HG02588 (cell line): ENCODE measurements at regions not wholly inside any gene's neighbourhood (a gene's known extent, or its start where the extent isn't known, plus 50 kb on each side); places are given as distances from the start of the nearest gene placed in this dataset.
"Not testable (repeated sequence)": the region's sequence is repeated elsewhere in the genome, so short reads cannot be mapped to it uniquely, and the experiment has no call there.

ENCODE experiments used
- ATAC-seq: cut with Tn5 transposase; IDR thresholded peaks from one replicate; pipeline ENCODE4 v1.9.1; 2021; ENCODE audit warnings: mild to moderate bottlenecking, moderate library complexity; ENCODE audit not compliant: unreplicated experiment

GRCh38 chr4:154035341-154035740, 246.5 kb upstream of the SFRP2 start:
- ATAC-seq, result no peak

DNA sequence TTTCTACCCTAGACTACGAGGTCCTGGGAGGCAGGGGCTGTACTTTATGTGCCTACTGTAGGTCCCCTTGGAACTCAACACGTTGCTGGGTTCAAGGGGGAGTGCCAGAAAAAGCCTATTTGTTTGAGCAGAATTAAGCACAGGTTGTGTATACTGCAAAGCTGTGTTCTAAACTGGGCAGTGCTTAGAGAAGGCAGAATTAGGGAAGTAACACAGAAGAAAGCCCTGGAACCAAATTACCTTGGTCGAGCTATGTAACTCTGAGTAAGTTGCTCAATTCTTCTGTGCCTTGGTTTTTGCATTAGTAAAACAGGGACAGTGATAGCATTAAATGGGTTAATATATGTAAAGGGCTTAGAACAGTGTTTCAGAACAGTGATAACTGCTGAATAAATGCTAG, 245.0 kb upstream of the SFRP2 start:
- ATAC-seq, result no peak

DNA sequence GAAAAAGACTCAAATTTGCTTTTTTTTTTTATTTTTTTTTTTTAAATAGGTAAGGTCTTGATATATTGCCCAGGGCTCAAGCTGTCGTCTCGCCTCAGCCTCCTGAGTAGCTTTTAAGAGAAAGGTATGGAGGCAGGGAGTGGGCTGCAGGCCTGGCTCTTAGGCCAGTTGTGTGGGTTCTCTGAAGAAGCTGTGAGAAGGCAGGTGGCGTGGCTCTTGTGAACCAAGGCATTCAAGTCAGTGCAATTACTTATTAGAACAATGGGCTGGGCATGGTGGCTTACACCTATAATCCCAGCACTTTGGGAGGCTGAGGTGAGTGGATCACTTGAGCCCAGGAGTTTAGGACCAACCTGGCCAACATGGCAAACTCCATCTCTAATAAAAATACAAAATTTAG, 244.0 kb upstream of the SFRP2 start:
- no peak for ATAC-seq

GRCh38 chr4:154030746-154031145, 241.9 kb upstream of the SFRP2 start:
- no peak for ATAC-seq

- ATAC-seq, result no peak
Measured at GRCh38 chr4:154030152-154030551, 241.3 kb upstream of the SFRP2 start.

DNA sequence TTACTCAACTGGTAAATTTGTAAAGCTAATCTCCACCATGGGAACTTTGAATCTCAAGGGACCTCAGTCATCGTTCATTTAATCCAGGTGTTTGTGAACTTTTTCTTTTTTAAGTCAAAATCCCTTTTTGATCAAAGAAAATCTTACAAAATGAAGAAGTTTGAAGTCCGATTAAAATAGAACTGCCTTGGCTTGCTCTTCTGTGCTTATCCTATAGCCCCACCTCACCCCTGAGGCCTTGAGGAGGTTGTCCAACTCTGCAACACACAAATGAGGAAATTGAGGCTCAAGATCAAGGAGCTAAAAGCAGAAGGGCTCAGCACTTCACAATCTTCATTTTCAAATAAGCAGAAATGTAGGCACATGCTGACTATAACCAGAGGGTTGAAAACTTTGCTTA, 240.3 kb upstream of the SFRP2 start:
- ATAC-seq, result no peak

GRCh38 chr4:154025110-154025509, 236.2 kb upstream of the SFRP2 start:
- no peak for ATAC-seq

- ATAC-seq, result no peak
Measured at GRCh38 chr4:154024097-154024694, 235.3 kb upstream of the SFRP2 start.

- ATAC-seq, result not testable (repeated sequence)
Measured at GRCh38 chr4:154023671-154024070, 234.8 kb upstream of the SFRP2 start.

DNA sequence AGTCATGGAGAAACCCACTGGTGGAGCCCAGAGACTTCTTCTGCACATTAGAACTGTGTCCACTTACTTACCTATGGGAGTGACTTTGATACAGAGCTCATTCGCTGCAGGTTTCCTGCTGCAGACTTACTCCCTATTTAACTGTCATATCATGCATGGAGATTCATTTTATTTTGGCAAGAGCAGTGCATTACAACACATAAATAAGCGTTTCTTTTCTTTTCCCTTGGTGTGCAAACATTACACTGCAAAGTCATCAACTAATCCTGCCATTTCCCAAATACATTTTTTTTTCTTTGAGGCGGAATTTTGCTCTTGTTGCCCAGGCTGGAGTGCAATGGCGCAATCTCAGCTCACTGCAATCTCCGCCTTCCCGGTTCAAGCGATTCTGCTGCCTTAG, 230.9 kb upstream of the SFRP2 start:
- ATAC-seq, result no peak

GRCh38 chr4:154018659-154019058, 229.8 kb upstream of the SFRP2 start:
- no peak for ATAC-seq

DNA sequence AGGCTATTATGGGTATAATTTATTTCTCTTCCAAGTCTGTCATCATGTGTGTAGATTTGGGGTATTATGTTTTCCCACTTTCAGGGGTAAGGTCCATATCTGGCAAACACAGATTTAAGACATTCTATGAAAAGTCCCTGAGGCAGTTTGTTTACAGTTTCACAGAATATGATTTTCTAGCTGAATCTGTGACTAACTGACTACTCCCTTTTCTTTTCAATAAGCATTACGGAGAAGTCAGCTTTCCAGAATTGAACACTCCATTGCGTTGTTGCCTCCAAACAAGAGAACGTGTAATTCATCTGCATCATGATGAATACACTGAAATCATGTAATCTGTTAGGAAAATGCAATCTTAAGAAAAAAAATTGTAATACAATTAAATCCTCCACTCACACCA, 226.7 kb upstream of the SFRP2 start:
- no peak for ATAC-seq

DNA sequence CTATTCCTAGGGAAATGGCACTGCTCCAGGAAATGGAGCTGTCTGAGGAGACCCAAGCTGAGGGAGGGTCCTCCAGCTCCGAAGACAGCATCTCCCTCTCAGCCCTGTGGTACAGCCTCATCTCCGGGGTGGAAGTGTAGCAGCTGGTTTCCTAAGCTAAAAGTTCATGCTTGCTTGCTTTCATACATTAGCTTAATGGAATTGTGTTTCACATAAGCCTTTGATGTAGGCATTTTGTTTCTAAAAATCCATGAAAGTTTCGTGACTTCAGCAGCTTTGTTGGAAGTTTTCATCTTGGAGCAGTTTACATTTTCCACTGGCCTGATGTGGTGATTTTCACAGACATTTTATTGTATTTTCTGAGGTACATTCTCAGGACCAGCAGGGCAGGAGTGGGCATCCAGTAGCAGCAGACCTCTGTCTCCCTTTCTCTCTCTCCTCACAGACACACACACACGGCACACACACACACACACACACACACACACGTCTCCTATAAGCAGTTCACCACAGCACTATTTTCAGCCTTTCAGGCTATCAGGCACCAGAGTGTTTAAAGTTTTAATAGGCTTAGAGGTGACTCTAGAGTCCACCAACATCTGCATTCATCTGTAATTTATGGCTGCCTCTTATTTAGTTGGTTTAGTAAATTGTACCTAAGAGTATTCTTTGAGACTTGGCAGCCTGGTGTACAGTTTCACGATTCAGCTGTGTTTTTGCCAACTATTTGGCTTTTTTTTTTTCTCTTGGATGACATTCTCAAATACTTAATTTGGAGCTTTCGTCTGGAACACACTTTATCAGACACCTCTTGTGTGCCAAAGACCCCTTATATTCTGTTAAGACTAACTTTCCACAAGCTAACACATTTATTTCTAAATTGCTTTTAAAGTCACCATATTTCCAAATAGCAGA, 225.8 kb upstream of the SFRP2 start:
- ATAC-seq, result no peak

GRCh38 chr4:154013576-154013975, 224.7 kb upstream of the SFRP2 start:
- ATAC-seq, result no peak

- ATAC-seq, result no peak
Measured at GRCh38 chr4:154010371-154010770, 221.5 kb upstream of the SFRP2 start.

- no peak for ATAC-seq
Measured at GRCh38 chr4:154009788-154010187, 220.9 kb upstream of the SFRP2 start.

DNA sequence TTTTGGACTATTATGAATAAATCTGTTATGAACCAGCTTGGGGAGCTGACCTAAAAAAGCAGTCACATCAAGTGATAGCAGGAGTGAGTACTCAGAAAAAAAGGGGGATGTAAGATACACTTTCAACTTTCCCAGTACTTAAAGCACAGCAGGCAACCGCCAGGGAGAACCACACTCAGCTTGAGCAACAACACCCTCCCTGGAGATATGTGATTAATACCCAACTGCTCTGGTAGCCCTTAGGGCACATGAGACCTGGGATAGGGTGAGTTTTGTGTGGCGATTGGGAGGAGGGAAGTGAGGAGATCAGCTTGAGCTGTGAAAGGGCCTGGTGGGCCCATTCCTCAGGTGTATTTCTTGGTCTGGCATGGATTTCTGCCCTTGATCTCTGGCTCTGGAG, 220.3 kb upstream of the SFRP2 start:
- ATAC-seq, result no peak

- ATAC-seq, result no peak
Measured at GRCh38 chr4:154005171-154005520, 216.3 kb upstream of the SFRP2 start.

DNA sequence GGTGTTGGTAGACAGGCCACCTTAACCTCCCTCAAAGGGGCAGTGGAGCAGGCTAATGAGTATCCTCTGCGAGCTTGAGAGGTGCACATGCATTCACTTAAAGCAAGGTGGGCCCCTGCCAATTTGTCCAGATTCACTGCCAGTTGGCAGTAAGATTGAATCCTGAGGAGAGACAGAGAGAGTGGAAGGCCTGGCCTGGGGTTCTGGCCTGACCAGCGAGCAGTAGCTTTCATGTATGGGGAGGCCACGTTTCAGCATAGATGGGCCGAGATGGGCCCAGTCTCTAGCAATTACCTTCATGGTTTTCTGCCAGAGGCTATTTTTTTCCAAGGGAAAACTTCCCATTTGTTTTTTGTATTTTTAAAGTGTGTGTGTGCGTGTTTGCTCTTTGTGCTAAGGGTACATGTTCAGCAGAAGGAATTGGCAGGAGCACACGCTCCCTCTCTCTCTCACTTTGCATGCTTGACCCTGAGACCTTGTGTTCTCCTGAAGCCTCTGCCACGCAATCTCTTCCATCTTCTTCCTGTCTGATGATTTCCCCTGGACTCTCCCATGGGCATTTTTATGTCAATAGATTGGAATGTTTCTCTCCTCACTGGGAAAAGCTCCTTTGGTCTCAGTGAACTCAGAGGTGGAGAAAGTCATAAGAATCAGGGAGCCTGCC, 215.8 kb upstream of the SFRP2 start:
- ATAC-seq, result no peak

DNA sequence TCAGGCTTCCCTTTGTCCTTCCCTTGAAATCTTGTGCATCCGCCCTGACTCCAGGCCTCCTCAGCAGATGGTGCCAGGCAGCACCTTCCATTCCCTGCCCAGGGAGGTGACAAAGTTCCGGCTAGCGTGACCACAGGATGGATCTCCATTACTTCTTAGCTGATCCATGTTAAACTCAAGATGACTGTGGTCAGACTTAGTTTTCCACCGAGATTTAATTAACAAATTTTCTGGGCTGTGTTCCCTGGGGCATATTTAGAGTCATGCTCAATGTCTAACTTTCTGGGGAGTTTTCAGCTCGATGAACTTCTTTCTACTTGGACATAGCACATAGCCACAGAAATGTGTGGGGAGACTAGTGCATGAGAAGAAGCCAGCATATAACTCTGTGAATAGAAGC, 215.1 kb upstream of the SFRP2 start:
- ATAC-seq, result no peak

DNA sequence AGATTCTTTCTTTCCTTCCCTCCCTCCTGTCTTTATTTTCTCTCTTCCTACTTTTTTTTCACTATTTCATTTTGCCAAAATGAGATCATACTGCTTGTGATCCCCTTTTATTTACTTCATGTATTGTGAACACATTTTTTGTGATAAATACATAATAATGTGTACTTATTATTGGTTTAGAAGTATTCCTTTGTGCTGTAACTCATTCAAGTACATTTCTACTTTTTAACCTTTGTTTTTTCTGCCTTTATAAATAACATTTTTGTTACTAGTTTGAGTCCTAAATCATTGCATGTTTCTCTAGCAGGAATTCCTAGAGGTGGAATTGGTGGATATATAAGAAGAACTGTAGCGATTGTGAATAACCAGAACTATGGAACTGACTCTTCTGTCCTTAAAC, 214.5 kb upstream of the SFRP2 start:
- ATAC-seq, result no peak

GRCh38 chr4:154001193-154001592, 212.3 kb upstream of the SFRP2 start:
- no peak for ATAC-seq
